IMR-90 (cell line): ENCODE measurements at regions not wholly inside any gene's neighbourhood (a gene's known extent, or its start where the extent isn't known, plus 50 kb on each side); places are given as distances from the start of the nearest gene placed in this dataset.
A peak's percentile ranks its signal among the peaks of the same experiment; 100 is the strongest.

Experiments used
- ATAC-seq: fragments of 200-7000 bp; cut with Tn5 transposase; 2 replicates; pipeline ENCODE4 v1.9.1; 2020; ENCODE audit warnings: low read depth, mild to moderate bottlenecking, moderate library complexity
- BruUV-seq: library from RNA; stranded (reverse); fragments of 400-500 nt; replicated peaks from 2 replicates; lab custom pipeline; 2021; lab: Mats Ljungman, UMichigan
- CTCF ChIA-PET: fragments of 300-600 bp; formaldehyde crosslinking; extraction: SDS; loops from one replicate; lab custom pipeline; 2021; ENCODE audit warnings: antibody characterized with exemption; lab: Yijun Ruan, JAX
- POLR2A ChIA-PET: fragments of 300-600 bp; sonication (Branson Sonifier 250); formaldehyde crosslinking; loops from one replicate; lab custom pipeline; 2022; ENCODE audit warnings: antibody characterized with exemption; ENCODE audit not compliant: unreplicated experiment; lab: Charles Lee
- DNase-seq: peaks from one replicate; pipeline ENCODE4 v3.0.0; 2013
- H2AFZ ChIP-seq: replicated peaks from 2 replicates; pipeline ENCODE3; 2013; ENCODE audit warnings: low read length, mild to moderate bottlenecking; ENCODE audit not compliant: poor library complexity
- H2AK5ac ChIP-seq: 2 replicates; pipeline ENCODE4 v1.6.1; 2013; ENCODE audit warnings: low read depth, low read length, inconsistent platforms
- H2AK9ac ChIP-seq: replicated peaks from 2 replicates; pipeline ENCODE3; 2013; ENCODE audit warnings: mild to moderate bottlenecking, low read depth, low read length, moderate library complexity; ENCODE audit not compliant: poor library complexity
- H2BK120ac ChIP-seq: 2 replicates; pipeline ENCODE4 v1.6.1; 2013; ENCODE audit warnings: low read depth, low read length, inconsistent platforms
- H2BK15ac ChIP-seq: 3 replicates; pipeline ENCODE4 v1.6.1; 2013; ENCODE audit warnings: low read depth, low read length, inconsistent platforms
- H2BK20ac ChIP-seq: 2 replicates; pipeline ENCODE4 v1.6.1; 2013; ENCODE audit warnings: low read depth, mild to moderate bottlenecking, inconsistent platforms, low read length, moderate library complexity
- H2BK5ac ChIP-seq: 2 replicates; pipeline ENCODE4 v1.6.1; 2013; ENCODE audit warnings: mild to moderate bottlenecking, low read depth, low read length, inconsistent platforms; ENCODE audit not compliant: poor library complexity, severe bottlenecking
- H3K14ac ChIP-seq: replicated peaks from 2 replicates; pipeline ENCODE4 v1.6.1; 2013; ENCODE audit warnings: low read depth, low read length, inconsistent platforms
- H3K18ac ChIP-seq: 2 replicates; pipeline ENCODE4 v1.6.1; 2013; ENCODE audit warnings: low read depth, low read length, control low read depth
- H3K23ac ChIP-seq: 2 replicates; pipeline ENCODE4 v1.6.1; 2013; ENCODE audit warnings: low read depth, low read length, inconsistent platforms
- H3K27ac ChIP-seq: 2 replicates; pipeline ENCODE4 v1.5.1; 2013; ENCODE audit warnings: mild to moderate bottlenecking, control low read depth, low read length; ENCODE audit not compliant: insufficient read depth
- H3K27me3 ChIP-seq: 2 replicates; pipeline ENCODE4 v1.6.1; 2013; ENCODE audit warnings: low read length; ENCODE audit not compliant: control insufficient read depth, insufficient read depth
- H3K36me3 ChIP-seq: 2 replicates; pipeline ENCODE4 v1.6.1; 2013; ENCODE audit warnings: low read length, mixed read lengths; ENCODE audit not compliant: control insufficient read depth, insufficient read depth
- H3K4ac ChIP-seq: 2 replicates; pipeline ENCODE4 v1.6.1; 2013; ENCODE audit warnings: low read depth, low read length, inconsistent platforms
- H3K4me1 ChIP-seq: 2 replicates; pipeline ENCODE4 v1.6.1; 2013; ENCODE audit warnings: low read length, mixed read lengths; ENCODE audit not compliant: control insufficient read depth, insufficient read depth
- H3K4me2 ChIP-seq: 2 replicates; pipeline ENCODE4 v1.6.1; 2013; ENCODE audit warnings: low read depth, mild to moderate bottlenecking, control low read depth, low read length, moderate library complexity
- H3K4me3 ChIP-seq: 2 replicates; pipeline ENCODE4 v1.5.1; 2013; ENCODE audit warnings: low read depth, mild to moderate bottlenecking, control low read depth, low read length, moderate library complexity; ENCODE audit not compliant: insufficient read depth
- H3K56ac ChIP-seq: 2 replicates; pipeline ENCODE4 v1.6.1; 2013; ENCODE audit warnings: low read length, inconsistent platforms; ENCODE audit not compliant: insufficient read depth; ENCODE audit errors: extremely low read depth
- H3K79me1 ChIP-seq, 2 experiments: 2 replicates each; pipeline ENCODE4 v1.6.1; 2013; ENCODE audit warnings: low read length in 2 of 2, inconsistent platforms in 1 of 2, low read depth in 1 of 2
- H3K9ac ChIP-seq: 2 replicates; pipeline ENCODE4 v1.6.1; 2013; ENCODE audit warnings: low read depth, low read length, control low read depth
- H3K9me1 ChIP-seq: 2 replicates; pipeline ENCODE4 v1.6.1; 2013; ENCODE audit warnings: low read length, inconsistent platforms; ENCODE audit not compliant: insufficient read depth
- H3K9me3 ChIP-seq: 2 replicates; pipeline ENCODE4 v1.6.1; 2013; ENCODE audit warnings: low read length; ENCODE audit not compliant: control insufficient read depth, insufficient read depth
- H4K20me1 ChIP-seq: 2 replicates; pipeline ENCODE4 v1.6.1; 2013; ENCODE audit warnings: low read length, inconsistent platforms; ENCODE audit not compliant: insufficient read depth
- H4K5ac ChIP-seq: 2 replicates; pipeline ENCODE4 v1.6.1; 2013; ENCODE audit warnings: mild to moderate bottlenecking, low read depth, low read length, control low read depth
- H4K8ac ChIP-seq, 2 experiments: 2 replicates each; pipeline ENCODE4 v1.6.1; 2013; ENCODE audit warnings: low read depth in 2 of 2, low read length in 2 of 2, control low read depth in 1 of 2, inconsistent platforms in 1 of 2
- H4K91ac ChIP-seq: 2 replicates; pipeline ENCODE4 v1.6.1; 2013; ENCODE audit warnings: low read depth, low read length, inconsistent platforms; ENCODE audit not compliant: insufficient read depth
- ELK1 ChIP-seq: fragments of 150-350 bp; IDR thresholded peaks from 2 replicates; pipeline ENCODE4 v1.6.1; 2016; ENCODE audit warnings: low read depth, mild to moderate bottlenecking, low read length, moderate library complexity, borderline replicate concordance
- MXI1 ChIP-seq: IDR thresholded peaks from 2 replicates; pipeline ENCODE4 v1.6.1; 2012; ENCODE audit warnings: low read depth, mild to moderate bottlenecking, low read length, moderate library complexity, borderline replicate concordance
- RAD21 ChIP-seq: IDR thresholded peaks from 2 replicates; pipeline ENCODE4 v1.6.1; 2012; ENCODE audit warnings: low read length, improper control_type of control experiment
- RCOR1 ChIP-seq: IDR thresholded peaks from 2 replicates; pipeline ENCODE4 v1.6.1; 2012; ENCODE audit warnings: mild to moderate bottlenecking, low read length, improper control_type of control experiment; ENCODE audit not compliant: insufficient replicate concordance
- RFX5 ChIP-seq: IDR thresholded peaks from 2 replicates; pipeline ENCODE4 v1.8.0; 2012; ENCODE audit warnings: low read depth, mild to moderate bottlenecking, low read length, moderate library complexity
- USF2 ChIP-seq: fragments of 150-350 bp; IDR thresholded peaks from 2 replicates; pipeline ENCODE4 v1.6.1; 2017; ENCODE audit warnings: mild to moderate bottlenecking, antibody characterized with exemption, low read length, low read depth
- WGBS, 2 experiments: methylation state at CpG; one replicate each; pipeline versions ENCODE4 v1.1.5 to v1.1.7; 2013; ENCODE audit warnings: missing lambda C conversion rate in 2 of 2; ENCODE audit not compliant: insufficient read length in 1 of 2; ENCODE audit errors: extremely low coverage in 2 of 2; 5-methylcytosine and 5-hydroxymethylcytosine counted together
- dilution Hi-C: fragments of 300-500 bp; cut with HindIII; formaldehyde crosslinking; loops from one replicate; pipeline ENCODE4 v1.14.3; 2018; ENCODE audit warnings: low sequenced_read_pairs; ENCODE audit not compliant: unreplicated experiment
- in situ Hi-C: fragments of 300-500 bp; cut with MboI; formaldehyde crosslinking; loops from 3 replicates; pipeline ENCODE4 v1.14.3; 2019; ENCODE audit warnings: low sequenced_read_pairs, inconsistent platforms, mixed read lengths
- intact Hi-C: fragments of 100-400 bp; cut with micrococcal nuclease; formaldehyde crosslinking; loops from 2 replicates; pipeline ENCODE4 v1.10.0; 2022

- no TSS peak for BruUV-seq
- no peak overlapping the region for H3K4me3 ChIP-seq
Observed at GRCh38 chr17:77392376-77393273, 251.9 kb downstream of the SEC14L1 start.

More at GRCh38 chr17:77392376-77393273, 251.9 kb downstream of the SEC14L1 start:
- H2BK120ac ChIP-seq: peak overlapping the region; percentile 96
- peak overlapping the region; percentile 65 for H3K18ac ChIP-seq
- H4K8ac ChIP-seq: peak overlapping the region; percentile 77 to 84
- H2AK9ac ChIP-seq: peak overlapping the region; percentile 98
- POLR2A ChIA-PET: interaction anchor here (1.0 kb wide), 1 partner anchor 32 kb away, joined by 6 read pairs; no protein-coding TSS in a partner anchor
- peak; percentile 60 for ATAC-seq
- no peaks in the 10 kb centered on the region for H3K9me3 ChIP-seq
- H3K23ac ChIP-seq: peak overlapping the region; percentile 94
- H3K4me2 ChIP-seq: peak overlapping the region; percentile 29
- peak overlapping the region; percentile 47 for H4K5ac ChIP-seq
- H3K56ac ChIP-seq: peak overlapping the region; percentile 97
- H2AFZ ChIP-seq: peak overlapping the region; percentile 46
- no peak for DNase-seq
- H2BK5ac ChIP-seq: peak overlapping the region; percentile 91
- H3K79me1 ChIP-seq: peaks cover 16 to 88% of the 10 kb centered on the region in 2 experiments; a peak in 3 of 4 replicates
- H2BK15ac ChIP-seq: peak overlapping the region; percentile 85; the same call in 2 of the 3 replicates
- peak overlapping the region; percentile 44 for H3K9ac ChIP-seq
- H3K27ac ChIP-seq: peak overlapping the region; percentile 90
- H3K4me1 ChIP-seq: peaks cover 62% of the 10 kb centered on the region
- H4K20me1 ChIP-seq: peaks cover 54% of the 10 kb centered on the region
- H2BK20ac ChIP-seq: peak overlapping the region; percentile 93
- CTCF ChIA-PET: interaction anchor here (1.0 kb wide), 1 partner anchor 11 kb away, joined by 3 read pairs; no protein-coding TSS in a partner anchor
- H3K9me1 ChIP-seq: peaks cover 52% of the 10 kb centered on the region
- WGBS, 2 experiments: 63% methylated on average over 8 of the region's 16 CpGs; no CpG with 5 or more reads in 1 of the 2 experiments
- no peaks in the 10 kb centered on the region for H3K27me3 ChIP-seq
- in situ Hi-C loops (no loop called here), dilution Hi-C loops (no loop called here), intact Hi-C loops (no loop called here)
- peak overlapping the region; percentile 98 for H3K4ac ChIP-seq
- H2AK5ac ChIP-seq: peak overlapping the region; percentile 98
- TF ChIP-seq MXI1 (no peak), ELK1 (no peak), RFX5 (no peak), USF2 (peak; percentile 57), RAD21 (no peak), RCOR1 (no peak)
- H3K36me3 ChIP-seq: peaks cover 16% of the 10 kb centered on the region
- peak overlapping the region; percentile 92 for H3K14ac ChIP-seq
- peak overlapping the region; percentile 98 for H4K91ac ChIP-seq
